ENCODE measurements at regions not wholly inside any gene's neighbourhood (a gene's known extent, or its start where the extent isn't known, plus 50 kb on each side); places are given as distances from the start of the nearest gene placed in this dataset.

- no peak for TF ChIP-seq ZFX (IDR thresholded peaks at IDR 0.05)
- no peak for TF ChIP-seq POLR2AphosphoS5 (IDR thresholded peaks at IDR 0.05; ENCODE audit: low read depth, low read length)
- TF ChIP-seq, protein P1, sequence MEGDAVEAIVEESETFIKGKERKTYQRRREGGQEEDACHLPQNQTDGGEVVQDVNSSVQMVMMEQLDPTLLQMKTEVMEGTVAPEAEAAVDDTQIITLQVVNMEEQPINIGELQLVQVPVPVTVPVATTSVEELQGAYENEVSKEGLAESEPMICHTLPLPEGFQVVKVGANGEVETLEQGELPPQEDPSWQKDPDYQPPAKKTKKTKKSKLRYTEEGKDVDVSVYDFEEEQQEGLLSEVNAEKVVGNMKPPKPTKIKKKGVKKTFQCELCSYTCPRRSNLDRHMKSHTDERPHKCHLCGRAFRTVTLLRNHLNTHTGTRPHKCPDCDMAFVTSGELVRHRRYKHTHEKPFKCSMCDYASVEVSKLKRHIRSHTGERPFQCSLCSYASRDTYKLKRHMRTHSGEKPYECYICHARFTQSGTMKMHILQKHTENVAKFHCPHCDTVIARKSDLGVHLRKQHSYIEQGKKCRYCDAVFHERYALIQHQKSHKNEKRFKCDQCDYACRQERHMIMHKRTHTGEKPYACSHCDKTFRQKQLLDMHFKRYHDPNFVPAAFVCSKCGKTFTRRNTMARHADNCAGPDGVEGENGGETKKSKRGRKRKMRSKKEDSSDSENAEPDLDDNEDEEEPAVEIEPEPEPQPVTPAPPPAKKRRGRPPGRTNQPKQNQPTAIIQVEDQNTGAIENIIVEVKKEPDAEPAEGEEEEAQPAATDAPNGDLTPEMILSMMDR (IDR thresholded peaks at IDR 0.05 in 2 of 3, conservative IDR thresholded peaks at IDR 0.05 in 1 of 3; ENCODE audit: borderline replicate concordance in 1 of 3, insufficient read depth in 1 of 3, low read depth in 2 of 3, low read length in 2 of 3) = no peak
Observed at GRCh38 chr3:165607221-165607620, 230.0 kb downstream of the BCHE start.
